HG03342 (cell line): ENCODE measurements at regions not wholly inside any gene's neighbourhood (a gene's known extent, or its start where the extent isn't known, plus 50 kb on each side); places are given as distances from the start of the nearest gene placed in this dataset.
"Not testable (repeated sequence)": the region's sequence is repeated elsewhere in the genome, so short reads cannot be mapped to it uniquely, and the experiment has no call there.

Source experiments
- ATAC-seq: cut with Tn5 transposase; IDR thresholded peaks from one replicate; pipeline ENCODE4 v1.9.1; 2021; ENCODE audit warnings: mild to moderate bottlenecking, moderate library complexity; ENCODE audit not compliant: unreplicated experiment

DNA sequence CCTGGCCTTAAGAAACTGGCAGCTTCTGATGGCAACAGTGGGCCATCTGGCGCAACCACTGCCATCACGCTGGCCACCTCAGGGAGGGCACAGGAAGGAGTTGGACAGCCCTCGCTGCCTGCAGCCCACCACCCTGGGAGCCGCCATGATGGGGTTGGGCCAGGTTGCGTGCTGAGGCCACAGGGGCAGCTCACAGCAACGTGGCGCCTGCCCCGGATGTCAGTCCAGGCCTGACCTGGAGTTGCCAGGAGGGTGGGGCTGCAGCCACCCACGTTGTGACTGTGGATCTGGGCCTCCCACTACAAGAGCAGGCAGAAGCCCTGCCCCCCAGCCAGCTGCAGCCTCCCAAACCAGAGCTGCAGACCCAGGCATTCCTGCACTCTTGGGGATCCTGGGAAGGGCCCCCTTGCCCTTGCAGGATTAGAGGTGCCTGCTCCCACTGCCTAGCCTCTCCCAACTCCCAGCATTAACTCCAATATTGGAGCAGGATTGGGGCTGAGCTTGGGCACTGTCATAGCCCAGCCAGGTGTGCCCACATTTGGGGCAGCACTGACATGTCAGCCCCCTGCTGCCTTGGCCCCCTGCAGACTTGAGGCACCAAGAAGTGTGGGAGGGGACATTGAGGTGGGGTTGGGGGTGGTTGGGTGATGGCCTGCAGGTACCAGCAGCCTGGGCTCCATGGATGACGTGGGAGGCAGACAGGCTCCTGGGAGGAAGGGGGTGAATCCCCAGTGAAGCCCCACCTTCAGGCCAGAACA lies 468.9 kb upstream of the CCDC54 start:
- no peak for ATAC-seq

DNA sequence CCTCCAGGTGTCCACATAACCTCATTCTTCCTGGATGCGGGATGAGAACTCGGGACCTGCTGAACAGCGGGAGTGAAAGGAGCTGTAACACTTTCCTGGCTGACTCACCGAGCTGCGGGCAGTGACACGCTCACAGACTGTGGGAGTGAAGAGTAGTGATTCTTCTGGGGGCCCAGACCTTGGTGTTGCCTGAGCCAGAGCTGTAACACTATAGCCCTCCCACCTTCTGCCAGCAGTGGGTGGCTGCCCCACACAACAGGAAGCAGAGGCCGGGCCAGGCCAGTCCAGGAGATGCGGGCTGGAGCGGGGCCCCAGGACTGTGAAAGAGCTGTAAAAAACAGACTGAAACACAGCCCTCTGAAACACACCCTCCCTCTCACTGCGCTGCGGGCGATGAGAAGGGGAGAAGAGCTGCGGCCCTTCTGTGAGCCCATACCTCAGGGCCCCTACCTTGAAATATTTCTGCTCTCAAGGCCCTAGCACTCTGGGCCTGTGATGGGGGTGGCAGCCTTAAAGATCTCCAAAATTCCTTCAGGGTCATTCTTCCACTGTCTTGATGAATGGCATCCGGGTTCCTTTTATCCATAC lies 464.0 kb upstream of the CCDC54 start:
- no peak for ATAC-seq

DNA sequence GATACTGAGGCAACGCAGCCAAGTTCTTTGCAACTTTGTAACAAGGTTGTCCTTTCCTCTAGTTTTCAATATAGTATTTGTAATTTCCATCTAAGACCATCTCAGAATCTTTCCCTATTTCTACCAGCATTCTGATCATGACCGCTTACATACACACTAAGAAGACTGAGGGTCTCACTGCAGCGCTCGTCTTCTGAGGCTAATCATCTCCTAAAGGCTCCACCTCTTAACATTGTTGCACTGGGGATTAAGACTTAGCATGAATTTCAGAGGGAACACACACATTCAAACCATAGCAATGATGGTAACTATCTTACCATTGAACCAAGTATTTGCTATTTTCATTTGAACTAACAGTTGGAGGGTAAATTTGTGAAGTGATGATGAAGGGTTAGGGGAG lies 463.3 kb upstream of the CCDC54 start:
- ATAC-seq = no peak

DNA sequence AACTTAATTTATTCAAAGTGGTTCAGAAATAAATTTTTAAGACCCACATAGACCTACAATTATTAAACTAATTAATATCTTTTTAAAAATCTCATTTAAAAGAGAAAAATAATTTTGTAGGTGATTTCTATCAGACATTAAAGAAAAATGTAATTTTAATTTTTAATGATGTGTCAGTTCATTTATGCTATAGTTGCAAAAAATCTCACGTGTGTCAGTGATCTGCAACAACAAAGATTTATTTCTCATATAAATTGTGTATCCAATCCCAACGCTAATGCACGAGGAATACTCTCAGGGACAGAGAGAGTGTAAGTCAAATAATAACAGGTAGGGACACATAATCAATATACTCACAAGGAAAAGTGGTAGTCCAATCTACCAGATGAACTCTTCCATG lies 456.6 kb upstream of the CCDC54 start:
- ATAC-seq = no peak

DNA sequence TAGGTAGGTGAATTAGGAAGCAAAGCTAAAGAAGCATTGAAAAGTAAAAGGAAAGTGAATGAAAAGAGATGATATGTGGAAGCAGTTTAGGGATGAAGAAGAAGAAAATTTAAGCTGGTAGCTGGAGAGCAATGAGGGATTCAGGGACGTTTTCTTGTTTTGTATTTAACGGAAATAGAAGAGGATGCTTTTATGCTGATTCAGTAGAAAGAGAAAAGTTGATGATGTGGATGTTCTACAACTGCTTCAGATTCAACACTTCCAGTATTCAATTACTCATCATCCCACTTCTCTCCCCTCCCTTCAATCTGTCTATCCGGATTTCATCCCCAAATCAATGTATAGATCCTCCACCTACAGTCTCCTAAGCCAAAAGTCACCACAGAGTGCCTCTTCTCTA lies 448.2 kb upstream of the CCDC54 start:
- no peak for ATAC-seq

DNA sequence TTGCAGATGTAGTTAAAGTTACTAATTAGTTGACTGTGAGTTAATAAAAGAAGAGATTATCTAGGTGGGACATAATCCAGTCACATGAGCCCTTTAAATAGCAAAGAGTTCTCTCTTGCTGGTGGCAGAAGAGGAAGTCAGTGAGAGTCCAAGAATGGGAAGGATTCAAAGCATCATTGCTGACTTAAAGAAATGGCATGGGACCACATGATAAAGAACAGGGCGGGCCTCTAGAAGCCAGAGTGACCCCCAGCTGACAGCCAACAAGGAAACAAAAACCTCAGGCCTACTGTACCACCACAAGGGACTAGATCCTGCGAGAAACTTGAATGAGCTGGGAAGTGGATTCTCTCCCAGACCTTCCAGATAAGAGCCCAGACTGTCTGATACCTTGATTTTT lies 447.2 kb upstream of the CCDC54 start:
- no peak for ATAC-seq

DNA sequence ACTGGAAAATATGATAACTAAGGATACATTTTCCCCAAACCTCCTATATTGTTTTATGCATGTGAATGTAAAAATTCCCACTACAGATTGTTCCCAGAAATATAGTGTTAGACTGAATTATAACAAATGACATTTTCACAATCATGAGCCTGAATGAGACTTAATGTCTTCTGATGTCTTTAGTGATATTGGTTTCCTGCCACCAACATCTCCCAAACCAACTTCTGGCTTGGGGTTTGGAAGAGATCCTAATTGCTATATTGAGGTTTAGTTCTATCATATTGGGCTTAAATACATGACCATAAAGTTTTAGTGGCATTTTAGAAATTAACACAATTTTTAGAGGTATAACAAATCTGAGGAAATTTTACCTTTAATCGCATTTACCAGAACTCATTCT lies 445.3 kb upstream of the CCDC54 start:
- no peak for ATAC-seq

DNA sequence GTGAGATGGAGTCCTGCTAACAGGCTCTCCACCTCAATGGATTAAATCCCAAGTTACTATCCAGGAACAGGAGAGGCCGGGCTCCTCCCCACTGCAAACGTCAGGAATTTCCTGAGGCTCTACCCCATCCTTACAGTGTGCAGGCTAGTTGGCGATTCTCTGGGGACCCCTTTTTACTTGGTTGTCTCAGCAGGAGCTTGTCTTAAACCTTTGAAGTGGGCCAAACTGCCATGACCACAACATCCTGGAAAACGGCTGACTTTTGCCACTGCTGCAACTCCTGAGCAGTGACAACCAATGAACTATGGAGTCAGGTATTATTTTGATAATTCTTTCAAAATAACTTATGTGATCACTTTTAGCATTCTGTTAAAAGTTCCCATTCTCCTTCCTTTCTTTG lies 440.9 kb upstream of the CCDC54 start:
- no peak for ATAC-seq

DNA sequence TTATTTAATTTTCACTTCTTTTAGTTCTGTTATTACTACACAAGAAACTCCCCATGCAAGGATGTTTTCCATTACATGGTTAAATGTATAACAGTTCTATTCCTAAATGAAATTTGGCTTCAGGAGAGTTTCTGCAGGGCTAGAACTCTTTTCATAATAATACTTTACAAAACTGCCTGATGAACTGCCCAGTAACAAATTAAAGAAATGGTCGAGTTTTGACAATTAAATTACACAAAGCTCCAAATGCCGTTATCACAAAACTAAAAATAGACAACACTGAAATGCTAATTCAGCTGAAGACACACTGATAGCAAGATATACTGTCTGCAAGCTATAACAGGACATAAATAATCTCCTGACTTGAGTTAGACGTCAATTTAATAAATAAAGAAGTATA lies 435.2 kb upstream of the CCDC54 start:
- no peak for ATAC-seq

DNA sequence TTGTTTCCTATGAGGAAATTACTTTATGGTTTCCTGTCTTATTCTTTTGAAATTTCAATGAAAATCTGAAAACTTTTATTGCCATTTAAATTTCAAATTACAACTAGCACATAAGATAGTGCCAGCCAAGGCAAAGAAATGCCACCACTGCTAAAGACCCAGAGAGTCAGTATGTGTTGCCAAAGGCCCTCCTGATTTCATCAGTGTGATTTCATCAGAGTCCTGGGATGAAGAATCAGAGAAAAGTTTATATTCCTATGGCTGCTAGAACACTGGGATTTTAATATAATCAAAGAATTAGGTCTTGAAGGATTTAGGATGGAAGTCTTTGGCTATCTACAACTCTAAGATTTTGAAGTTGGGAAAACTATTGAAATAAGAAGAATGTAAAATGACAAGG lies 434.2 kb upstream of the CCDC54 start:
- no peak for ATAC-seq

DNA sequence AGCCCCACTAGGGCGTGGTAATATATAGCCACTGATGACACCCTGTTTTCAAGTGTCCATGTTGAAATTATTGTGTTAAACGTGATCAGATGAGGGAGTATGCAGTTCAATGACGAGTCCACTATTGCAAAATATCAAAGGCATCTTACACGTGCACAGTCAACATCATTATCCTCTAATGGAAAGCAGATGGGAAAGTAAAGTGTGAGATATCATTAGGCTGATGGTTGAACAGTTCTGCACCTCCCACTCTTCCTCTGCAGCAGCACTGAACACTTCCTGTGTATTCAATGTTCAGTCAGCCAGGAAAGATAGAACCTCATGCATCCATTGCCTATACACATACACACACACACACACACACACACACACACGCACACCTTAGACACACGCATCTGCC lies 431.8 kb upstream of the CCDC54 start:
- no peak for ATAC-seq

DNA sequence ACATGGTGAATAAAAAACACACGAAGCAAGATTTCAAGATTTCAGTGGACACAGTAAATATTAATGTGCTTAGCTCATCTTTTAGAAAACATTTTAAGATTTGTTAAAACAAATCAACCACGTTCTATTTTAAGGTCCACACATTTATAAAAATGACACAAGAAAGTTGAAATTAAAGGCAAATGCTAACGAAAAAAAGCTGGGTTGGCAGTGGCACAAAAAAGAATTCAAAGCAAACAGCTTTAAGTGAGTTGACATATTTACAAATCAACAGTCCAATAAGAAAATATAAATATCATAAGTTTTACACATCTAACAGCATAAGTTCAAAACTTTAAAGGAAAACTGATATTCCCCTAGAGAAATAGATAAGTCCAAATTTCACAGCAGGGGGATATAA lies 430.4 kb upstream of the CCDC54 start:
- ATAC-seq = no peak

DNA sequence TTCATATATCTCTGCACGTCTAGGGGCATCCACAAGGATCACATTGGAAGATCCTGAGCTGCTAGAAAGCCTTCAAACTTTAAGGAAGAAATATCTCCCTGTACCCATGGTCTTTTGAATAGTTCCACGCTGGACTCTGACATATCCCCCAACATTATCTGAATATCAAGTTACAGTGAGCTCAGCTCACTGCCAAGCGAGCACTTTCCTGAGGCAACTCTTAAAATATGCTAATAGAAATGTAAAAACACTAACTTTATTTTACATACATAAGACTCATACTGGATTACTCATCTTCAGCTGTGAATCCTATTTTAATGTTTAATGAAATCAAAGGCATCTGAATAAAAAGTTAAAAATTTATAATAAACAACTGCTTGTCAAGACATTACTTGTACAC lies 420.2 kb upstream of the CCDC54 start:
- no peak for ATAC-seq

DNA sequence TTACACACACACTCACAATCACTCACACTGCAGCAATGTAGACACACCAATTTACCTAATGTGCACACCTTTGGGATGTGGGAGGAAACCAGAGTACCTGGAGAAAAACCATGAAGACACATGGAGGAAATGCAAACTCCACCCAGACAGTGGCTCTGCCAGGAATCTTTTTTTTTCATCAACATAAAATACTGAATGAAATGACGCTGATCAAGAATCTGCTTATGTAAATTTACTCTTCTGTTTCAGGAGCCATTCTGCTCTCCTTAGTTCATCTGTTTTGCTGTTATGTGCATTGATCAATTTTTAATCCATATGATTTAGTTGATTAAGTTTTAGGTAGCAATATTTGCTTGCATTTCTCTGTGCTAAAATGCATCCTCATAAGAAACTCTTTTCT lies 414.2 kb upstream of the CCDC54 start:
- no peak for ATAC-seq

DNA sequence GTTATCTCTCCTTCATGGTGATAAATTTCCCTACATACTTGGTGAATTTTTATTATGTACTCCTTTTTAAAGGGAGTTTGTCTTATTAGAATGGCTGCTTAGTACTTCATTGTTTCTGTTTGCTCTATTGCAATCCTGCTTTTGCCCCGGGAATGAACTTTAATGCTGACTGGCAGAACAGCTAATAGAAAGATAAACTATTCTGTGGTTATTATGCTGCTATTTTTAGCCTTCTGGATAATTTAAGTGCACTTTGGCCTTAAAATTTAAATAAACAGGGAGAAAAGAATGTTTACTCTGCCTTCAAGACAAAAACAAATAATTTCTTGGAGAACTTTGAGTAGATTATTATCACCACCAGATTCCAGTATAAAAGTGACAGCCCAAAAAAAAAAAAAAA lies 413.8 kb upstream of the CCDC54 start:
- ATAC-seq = no peak

DNA sequence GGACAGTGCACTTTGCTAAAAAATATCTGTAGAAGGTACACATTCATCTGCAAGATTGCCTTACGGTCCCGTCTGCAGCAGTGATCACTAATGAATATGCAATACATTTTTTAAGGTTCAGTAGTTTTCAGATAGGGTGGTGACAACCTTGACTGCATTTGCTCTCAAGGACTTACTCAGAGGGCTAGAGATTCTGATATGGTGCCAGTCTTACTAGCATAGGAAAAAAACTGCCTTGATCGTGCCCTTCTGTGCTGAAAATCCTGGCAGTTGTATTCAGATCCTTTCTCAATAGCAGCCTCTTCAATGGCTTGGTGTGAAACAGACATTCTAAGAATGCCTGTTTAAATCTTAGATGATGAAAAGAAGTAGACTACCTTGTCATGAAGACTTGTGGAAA lies 411.9 kb upstream of the CCDC54 start:
- ATAC-seq = no peak

DNA sequence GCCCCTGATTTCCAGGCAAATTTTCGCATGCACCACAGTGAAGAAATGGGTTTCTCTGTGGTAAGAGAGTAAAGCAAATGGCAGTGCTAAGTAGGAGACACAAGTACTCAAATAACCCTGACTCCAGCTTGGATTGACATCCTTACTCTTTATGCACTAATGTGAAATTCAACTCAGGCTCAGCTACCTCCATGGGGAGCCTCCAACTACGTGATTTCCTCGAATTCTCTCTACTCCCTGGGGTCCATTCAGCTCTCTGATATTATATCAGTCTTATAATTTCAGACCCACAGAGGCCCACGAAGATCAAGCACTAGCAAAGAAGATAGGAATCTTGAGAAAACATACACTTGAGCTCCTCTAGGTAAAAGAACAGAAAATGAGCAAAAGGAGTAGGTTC lies 407.6 kb upstream of the CCDC54 start:
- no peak for ATAC-seq

DNA sequence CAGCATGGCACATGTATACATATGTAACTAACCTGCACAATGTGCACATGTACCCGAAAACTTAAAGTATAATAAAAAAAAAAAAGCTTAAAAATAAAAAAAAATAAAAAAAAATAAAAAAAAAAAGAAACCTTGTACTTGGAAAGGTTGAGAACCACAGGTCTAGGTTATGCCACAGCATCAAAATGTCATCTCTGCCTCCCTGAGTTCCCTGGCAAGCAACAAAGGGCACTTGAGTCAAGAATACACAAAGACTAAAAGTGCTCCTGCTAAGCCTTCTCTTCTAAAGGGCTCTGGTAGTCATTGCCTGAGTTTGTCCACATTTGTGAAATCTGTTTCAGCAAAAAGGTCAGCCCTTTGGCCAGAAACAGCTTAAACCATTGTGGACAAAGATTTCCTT lies 395.8 kb upstream of the CCDC54 start:
- no peak for ATAC-seq

DNA sequence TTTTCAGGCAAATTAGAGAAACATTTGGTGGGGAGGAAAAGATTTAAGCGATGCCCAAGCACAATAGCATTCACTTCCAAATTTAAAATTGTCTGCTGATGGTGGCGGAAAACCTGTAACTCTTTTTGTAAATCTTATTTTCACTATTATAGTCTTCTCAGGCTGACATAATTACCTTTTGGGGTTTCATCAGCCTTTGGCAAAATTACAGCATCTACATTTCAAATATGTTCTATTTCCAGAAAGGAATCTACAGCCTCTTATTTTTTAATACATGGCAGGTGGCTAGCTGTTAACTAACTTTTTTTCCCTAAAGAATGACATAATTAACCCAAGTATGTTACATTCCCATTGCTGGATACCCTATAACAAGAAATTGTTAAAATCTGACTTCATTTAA lies 391.5 kb upstream of the CCDC54 start:
- no peak for ATAC-seq

DNA sequence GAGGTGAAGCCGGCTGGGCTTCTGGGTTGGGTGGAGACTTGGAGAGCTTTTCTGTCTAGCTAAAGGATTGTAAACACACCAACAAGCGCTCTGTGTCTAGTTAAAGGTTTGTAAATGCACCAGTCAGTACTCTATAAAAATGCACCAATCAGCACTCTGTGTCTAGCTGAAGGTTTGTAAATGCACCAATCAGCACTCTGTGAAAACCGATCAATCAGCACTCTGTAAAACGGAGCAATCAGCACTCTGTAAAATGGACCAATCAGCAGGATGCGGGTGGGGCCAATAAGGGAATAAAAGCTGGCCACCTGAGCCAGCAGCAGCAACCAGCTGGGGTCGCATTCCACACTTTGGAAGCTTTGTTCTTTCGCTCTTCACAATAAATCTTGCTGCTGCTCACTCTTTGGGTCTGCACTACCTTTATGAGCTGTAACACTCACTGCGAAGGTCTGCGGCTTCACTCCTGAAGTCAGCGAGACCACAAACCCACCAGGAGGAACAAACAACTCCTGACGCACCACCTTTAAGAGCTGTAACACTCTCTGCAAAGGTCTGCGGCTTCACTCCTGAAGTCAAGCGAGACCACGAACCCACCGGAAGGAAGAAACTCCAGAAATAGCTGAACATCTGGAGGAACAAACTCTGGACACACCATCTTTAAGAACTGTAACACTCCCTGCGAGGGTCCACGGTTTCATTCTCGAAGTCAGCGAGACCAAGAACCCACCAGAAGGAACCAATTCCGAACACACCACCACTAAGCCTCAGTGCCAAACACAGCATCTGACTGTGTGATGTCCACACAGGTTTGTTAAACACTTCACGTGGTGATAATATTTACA lies 378.2 kb upstream of the CCDC54 start:
- not testable (repeated sequence) for ATAC-seq

DNA sequence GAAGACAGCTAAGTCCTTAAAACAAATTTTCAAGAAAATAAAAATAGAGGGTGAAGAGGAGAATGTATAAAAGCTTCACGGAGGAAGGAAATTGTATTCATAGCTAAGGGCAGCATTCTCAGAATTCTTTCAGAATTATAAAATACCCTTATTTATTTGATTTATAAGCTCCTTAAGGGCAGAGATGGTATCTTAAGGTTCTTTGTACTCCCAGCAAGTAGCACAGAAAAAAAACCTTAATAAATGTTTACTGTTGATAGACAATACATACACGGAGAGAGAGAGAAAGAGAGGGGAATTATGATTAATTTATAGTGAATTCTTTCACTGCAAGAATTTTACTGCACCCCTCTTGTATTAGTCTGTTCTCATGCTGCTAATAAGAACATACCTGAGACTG lies 375.6 kb upstream of the CCDC54 start:
- ATAC-seq = no peak

DNA sequence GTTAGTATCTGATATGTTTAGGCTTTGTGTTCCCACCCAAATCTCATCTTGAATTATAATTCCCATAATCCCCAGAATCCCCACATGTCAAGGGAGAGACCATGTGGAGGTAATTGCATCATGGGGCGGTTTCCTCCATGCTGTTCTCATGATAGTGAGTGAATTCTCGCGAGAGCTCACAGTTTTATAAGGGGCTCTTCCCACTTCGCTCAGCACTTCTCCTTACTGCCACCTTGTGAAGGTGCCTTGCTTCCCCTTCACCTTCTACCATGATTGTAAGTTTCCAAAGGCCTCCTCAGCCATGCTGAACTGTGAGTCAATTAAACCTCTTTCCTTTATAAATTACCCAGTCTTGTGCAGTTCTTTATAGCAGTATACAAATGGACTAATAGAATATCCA lies 371.9 kb upstream of the CCDC54 start:
- ATAC-seq = not testable (repeated sequence)
